H1 (cell line): ENCODE measurements at regions not wholly inside any gene's neighbourhood (a gene's known extent, or its start where the extent isn't known, plus 50 kb on each side); places are given as distances from the start of the nearest gene placed in this dataset.

ENCODE experiments used
- ASH2L ChIP-seq: fragments of 200-600, 300-600 bp; sonication (generic); IDR thresholded peaks from one replicate; pipeline ENCODE4 v1.7.1; 2017; ENCODE audit warnings: low read length
- ZNF274 ChIP-seq: IDR thresholded peaks from 2 replicates; pipeline ENCODE4 v1.7.0; 2012; ENCODE audit warnings: low read length, borderline replicate concordance; ENCODE audit errors: extremely low read depth

GRCh38 chr4:177945268-177945667 is 503.0 kb upstream of the AGA start:
- TF ChIP-seq ASH2L, result no peak
- TF ChIP-seq ZNF274, result no peak
